ENCODE measurements at regions not wholly inside any gene's neighbourhood (a gene's known extent, or its start where the extent isn't known, plus 50 kb on each side); places are given as distances from the start of the nearest gene placed in this dataset.

DNA sequence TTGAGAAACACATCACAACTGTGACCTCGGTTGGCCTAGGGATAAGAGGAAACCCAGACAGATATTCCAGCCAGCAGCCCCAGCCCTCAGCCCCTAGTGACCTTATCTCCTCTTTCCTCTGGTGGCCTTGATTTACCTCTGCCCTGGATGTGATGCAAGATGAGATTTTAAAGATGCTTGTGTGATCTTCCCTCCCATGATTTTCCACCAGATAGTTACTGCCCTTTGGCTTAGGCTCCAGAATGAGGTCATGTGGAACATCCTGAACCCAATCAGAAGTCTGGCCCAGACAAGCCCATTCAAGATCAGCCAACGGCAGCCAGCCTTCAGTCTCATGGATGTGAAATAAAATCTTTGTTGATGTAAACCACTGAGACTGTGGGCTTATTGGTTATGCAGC is 104.0 kb downstream of the BANF2 start:
- TF ChIP-seq KLF11 (CRISPR knock-in tag; IDR thresholded peaks at IDR 0.05), result no peak
- TF ChIP-seq MAFK (conservative IDR thresholded peaks at IDR 0.05 in 1 of 2, IDR thresholded peaks at IDR 0.05 in 1 of 2; ENCODE audit: low read length in 2 of 2), result no peak
- no peak for TF ChIP-seq ATF1 (CRISPR knock-in tag; IDR thresholded peaks at IDR 0.05)
- TF ChIP-seq, protein P1, sequence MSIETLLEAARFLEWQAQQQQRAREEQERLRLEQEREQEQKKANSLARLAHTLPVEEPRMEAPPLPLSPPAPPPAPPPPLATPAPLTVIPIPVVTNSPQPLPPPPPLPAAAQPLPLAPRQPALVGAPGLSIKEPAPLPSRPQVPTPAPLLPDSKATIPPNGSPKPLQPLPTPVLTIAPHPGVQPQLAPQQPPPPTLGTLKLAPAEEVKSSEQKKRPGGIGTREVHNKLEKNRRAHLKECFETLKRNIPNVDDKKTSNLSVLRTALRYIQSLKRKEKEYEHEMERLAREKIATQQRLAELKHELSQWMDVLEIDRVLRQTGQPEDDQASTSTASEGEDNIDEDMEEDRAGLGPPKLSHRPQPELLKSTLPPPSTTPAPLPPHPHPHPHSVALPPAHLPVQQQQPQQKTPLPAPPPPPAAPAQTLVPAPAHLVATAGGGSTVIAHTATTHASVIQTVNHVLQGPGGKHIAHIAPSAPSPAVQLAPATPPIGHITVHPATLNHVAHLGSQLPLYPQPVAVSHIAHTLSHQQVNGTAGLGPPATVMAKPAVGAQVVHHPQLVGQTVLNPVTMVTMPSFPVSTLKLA (IDR thresholded peaks at IDR 0.05), result no peak

All from HepG2 (cell line).